ENCODE measurements at regions not wholly inside any gene's neighbourhood (a gene's known extent, or its start where the extent isn't known, plus 50 kb on each side); places are given as distances from the start of the nearest gene placed in this dataset.
"Not testable (repeated sequence)": the region's sequence is repeated elsewhere in the genome, so short reads cannot be mapped to it uniquely, and the experiment has no call there.

DNA sequence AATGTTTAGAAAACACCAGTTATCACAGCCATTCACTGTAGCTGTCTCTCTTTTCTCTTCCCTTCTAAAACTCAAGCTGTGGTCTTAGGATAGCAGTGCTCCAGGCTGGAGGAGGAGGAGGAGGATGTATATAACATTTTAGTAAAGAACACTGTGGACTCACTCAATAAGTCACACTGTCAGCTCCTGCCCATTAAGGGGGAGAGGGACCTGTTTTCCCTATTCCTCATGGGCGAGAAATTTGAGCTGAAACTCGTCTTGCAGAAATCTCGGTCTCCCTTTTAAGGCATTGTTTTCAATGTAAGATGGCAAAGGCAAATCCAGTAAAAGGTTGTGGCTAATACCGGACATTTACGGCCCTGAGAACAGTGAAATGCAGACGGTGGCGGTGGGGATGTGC is 114.8 kb upstream of the ZNF236 start:
- Mint-ChIP-seq H3K9me3 (peaks cover 3% of the 10 kb centered on the region), H3K36me3 (ENCODE audit: low read depth) (no peaks in the 10 kb centered on the region), H3K4me1 (peaks cover 2% of the 10 kb centered on the region), H3K27me3 (no peaks in the 10 kb centered on the region), H3K4me3 (no peak overlapping the region), H3K27ac (no peak overlapping the region)
- ChIA-PET POLR2A (no interaction called here), CTCF (interaction anchor here (1.5 kb wide), 1 partner anchor 309 kb away, joined by 11 read pairs; no protein-coding TSS in a partner anchor)
- no peak for TF ChIP-seq CTCF (IDR thresholded peaks at IDR 0.05)
- intact Hi-C loops (cut with micrococcal nuclease), result no loop called here
- DNase-seq, result no peak
- no peak for ATAC-seq (ENCODE audit: low read depth)

GRCh38 chr18:76704589-76704988 is 117.8 kb upstream of the ZNF236 start:
- H3K4me1 Mint-ChIP-seq; H3K27ac Mint-ChIP-seq; DNase-seq; CTCF ChIA-PET; POLR2A ChIA-PET; ATAC-seq (ENCODE audit: low read depth); intact Hi-C loops (cut with micrococcal nuclease); H3K27me3 Mint-ChIP-seq; H3K4me3 Mint-ChIP-seq; H3K36me3 Mint-ChIP-seq (ENCODE audit: low read depth); H3K9me3 Mint-ChIP-seq: not testable (repeated sequence)

GRCh38 chr18:76699923-76700322 is 122.4 kb upstream of the ZNF236 start:
- ATAC-seq (ENCODE audit: low read depth) (no peak), DNase-seq (no peak)
- intact Hi-C loops (cut with micrococcal nuclease), result no loop called here
- H3K4me3 Mint-ChIP-seq, result no peak overlapping the region
- H3K36me3 Mint-ChIP-seq (ENCODE audit: low read depth), result no peaks in the 10 kb centered on the region
- peaks cover 22% of the 10 kb centered on the region for H3K27me3 Mint-ChIP-seq
- H3K27ac Mint-ChIP-seq, result no peak overlapping the region
- TF ChIP-seq CTCF (IDR thresholded peaks at IDR 0.05), result no peak
- H3K4me1 Mint-ChIP-seq, result no peaks in the 10 kb centered on the region
- POLR2A ChIA-PET, result no interaction called here
- CTCF ChIA-PET, result no interaction called here
- H3K9me3 Mint-ChIP-seq, result peaks cover 3% of the 10 kb centered on the region

- Mint-ChIP-seq H3K9me3 (no peaks in the 10 kb centered on the region), H3K27ac (no peak overlapping the region), H3K4me1 (no peaks in the 10 kb centered on the region), H3K4me3 (no peak overlapping the region), H3K27me3 (peaks cover 22% of the 10 kb centered on the region), H3K36me3 (ENCODE audit: low read depth) (no peaks in the 10 kb centered on the region)
- ATAC-seq (ENCODE audit: low read depth), result no peak
- DNase-seq, result no peak
- ChIA-PET CTCF (no interaction called here), POLR2A (no interaction called here)
- no peak for TF ChIP-seq CTCF (IDR thresholded peaks at IDR 0.05)
- intact Hi-C loops (cut with micrococcal nuclease), result no loop called here
Measured at GRCh38 chr18:76697441-76697901, 124.9 kb upstream of the ZNF236 start.

DNA sequence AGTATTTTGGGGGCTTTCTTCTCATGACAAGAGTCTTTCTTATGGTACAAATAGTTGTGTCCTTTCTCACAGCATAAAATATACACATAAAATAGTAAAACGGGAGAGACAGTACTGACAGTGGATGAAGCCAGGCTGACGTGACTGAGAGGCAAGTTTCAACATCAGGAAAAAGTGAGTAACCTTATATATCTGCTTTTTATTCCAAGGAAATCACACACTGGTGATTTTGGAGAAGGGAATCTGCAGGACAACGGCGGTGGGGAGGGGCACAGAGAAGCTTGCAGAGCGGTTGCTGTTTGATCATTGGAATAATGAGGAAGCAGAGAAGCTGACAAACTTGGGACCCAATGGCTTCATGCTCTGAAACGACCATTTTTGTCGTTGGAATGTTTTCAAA is 130.6 kb upstream of the ZNF236 start:
- Mint-ChIP-seq H3K27me3 (peaks cover 9% of the 10 kb centered on the region), H3K4me3 (no peak overlapping the region), H3K36me3 (ENCODE audit: low read depth) (no peaks in the 10 kb centered on the region), H3K9me3 (no peaks in the 10 kb centered on the region), H3K27ac (no peak overlapping the region), H3K4me1 (no peaks in the 10 kb centered on the region)
- intact Hi-C loops (cut with micrococcal nuclease), result no loop called here
- ATAC-seq (ENCODE audit: low read depth), result no peak
- TF ChIP-seq CTCF (IDR thresholded peaks at IDR 0.05), result no peak
- no peak for DNase-seq
- ChIA-PET POLR2A (no interaction called here), CTCF (no interaction called here)

DNA sequence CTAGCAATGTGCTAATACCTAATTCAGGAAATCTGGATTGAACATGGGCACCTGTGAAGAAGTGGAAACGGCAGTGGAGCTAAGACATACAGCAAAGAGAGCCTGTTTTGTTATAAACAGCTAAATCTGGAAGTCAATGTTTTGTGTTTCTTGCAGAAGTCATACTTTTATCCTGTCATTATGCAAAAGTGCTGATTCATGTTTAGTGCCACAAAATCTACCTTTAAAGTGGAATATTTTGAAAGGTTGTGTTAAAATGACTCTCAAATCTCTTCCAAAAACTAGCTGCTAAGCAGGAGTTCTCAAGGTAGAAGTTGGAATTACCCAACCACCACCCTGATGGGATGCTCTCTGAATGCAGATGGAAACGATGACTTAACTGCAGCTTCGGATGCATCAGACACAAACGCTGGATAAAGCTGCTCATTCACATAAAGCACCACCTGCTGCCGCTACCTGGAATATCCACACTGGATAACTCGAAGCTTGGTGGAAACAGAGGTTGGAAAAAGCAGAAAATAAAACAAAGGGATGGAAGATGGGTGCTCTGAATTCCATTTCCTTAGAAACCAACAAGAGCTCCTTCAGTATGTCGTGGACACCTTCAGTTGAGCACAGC is 132.6 kb upstream of the ZNF236 start:
- ChIA-PET POLR2A (no interaction called here), CTCF (no interaction called here)
- Mint-ChIP-seq H3K4me1 (no peaks in the 10 kb centered on the region), H3K9me3 (no peaks in the 10 kb centered on the region), H3K36me3 (ENCODE audit: low read depth) (no peaks in the 10 kb centered on the region), H3K27me3 (peaks cover 4% of the 10 kb centered on the region), H3K4me3 (no peak overlapping the region), H3K27ac (no peak overlapping the region)
- ATAC-seq (ENCODE audit: low read depth) (no peak), DNase-seq (no peak)
- no peak for TF ChIP-seq CTCF (IDR thresholded peaks at IDR 0.05)
- intact Hi-C loops (cut with micrococcal nuclease), result no loop called here
